HCT116 (cell line): ENCODE measurements at regions not wholly inside any gene's neighbourhood (a gene's known extent, or its start where the extent isn't known, plus 50 kb on each side); places are given as distances from the start of the nearest gene placed in this dataset.
A peak's percentile ranks its signal among the peaks of the same experiment; 100 is the strongest.

Experiments
- ATAC-seq: fragments of 200-7000 bp; cut with Tn5 transposase; 2 replicates; pipeline ENCODE4 v1.9.1; 2020; ENCODE audit warnings: mild to moderate bottlenecking, moderate library complexity
- BruUV-seq: library from RNA; stranded (reverse); fragments of 400-500 nt; replicated peaks from 2 replicates; lab custom pipeline; 2021; lab: Mats Ljungman, UMichigan
- CTCF ChIA-PET: fragments of 300-600 bp; sonication (Branson Sonifier 250); formaldehyde crosslinking; loops from one replicate; lab custom pipeline; 2021; ENCODE audit warnings: antibody characterized with exemption; lab: Charles Lee
- POLR2A ChIA-PET: fragments of 300-600, 350-600 bp; sonication (Branson Sonifier 250); formaldehyde crosslinking; loops from one replicate; lab custom pipeline; 2021; ENCODE audit warnings: antibody characterized with exemption; lab: Charles Lee
- RAD21 ChIA-PET, 2 experiments: fragments of 300-600 bp; sonication (Branson Sonifier 250); formaldehyde crosslinking; loops; one replicate each; lab custom pipeline; 2023; ENCODE audit warnings: low total read pairs in 2 of 2; ENCODE audit not compliant: uncharacterized antibody in 2 of 2, unreplicated experiment in 2 of 2, low non-redundant PET in 1 of 2; lab: Charles Lee
- DNase-seq: peaks from one replicate; pipeline ENCODE4 v3.0.0-alpha.2; 2010; ENCODE audit warnings: low read depth, low spot score
- H2AFZ ChIP-seq: fragments of 200-600 bp; shearing (Covaris generic), sonication (generic); 2 replicates; pipeline ENCODE4 v1.6.1; 2017; ENCODE audit warnings: low read depth, mixed run types, mixed read lengths, antibody characterized with exemption, low read length; ENCODE audit not compliant: poor library complexity, severe bottlenecking
- H3K27ac ChIP-seq: 2 replicates; pipeline ENCODE4 v1.5.1; 2012; ENCODE audit warnings: low read depth, low read length
- H3K27me3 ChIP-seq: fragments of 200-600 bp; sonication (generic); 2 replicates; pipeline ENCODE4 v1.6.1; 2016; ENCODE audit warnings: mixed run types, low read length, mixed read lengths; ENCODE audit not compliant: insufficient read depth
- H3K36me3 ChIP-seq, 2 experiments: fragments of 200-500 bp in 1 of 2; fragments of 200-600 bp in 1 of 2; sonication (Bioruptor generic) in 1 of 2; sonication (generic) in 1 of 2; 2 replicates each; pipeline versions ENCODE4 v1.5.1 to v1.6.1; 2014 to 2016; ENCODE audit warnings: low read length in 2 of 2, inconsistent platforms in 1 of 2, mixed read lengths in 1 of 2, mixed run types in 1 of 2; ENCODE audit not compliant: insufficient read depth in 2 of 2, control insufficient read depth in 1 of 2
- H3K4me1 ChIP-seq, 2 experiments: fragments of 200-600 bp in 1 of 2; sonication (generic) in 1 of 2; 2 replicates each; pipeline versions ENCODE4 v1.5.1 to v1.6.1; 2012 to 2017; ENCODE audit warnings: low read length in 2 of 2, inconsistent platforms in 1 of 2, mild to moderate bottlenecking in 1 of 2, mixed read lengths in 1 of 2, mixed run types in 1 of 2, moderate library complexity in 1 of 2; ENCODE audit not compliant: insufficient read depth in 2 of 2, control insufficient read depth in 1 of 2
- H3K4me2 ChIP-seq: fragments of 200-600 bp; sonication (generic); 2 replicates; pipeline ENCODE4 v1.6.1; 2017; ENCODE audit warnings: mixed run types, low read length, mixed read lengths
- H3K4me3 ChIP-seq, 2 experiments: fragments of 200-600 bp in 1 of 2; sonication (generic) in 1 of 2; replicated peaks in 1 of 2; 2 replicates each; pipeline ENCODE4 v1.5.1; 2011 to 2016; ENCODE audit warnings: low read length in 2 of 2, control low read depth in 1 of 2, low read depth in 1 of 2, mild to moderate bottlenecking in 1 of 2, mixed read lengths in 1 of 2, mixed run types in 1 of 2
- H3K79me2 ChIP-seq: fragments of 200-600 bp; sonication (generic); 2 replicates; pipeline ENCODE4 v1.6.1; 2017; ENCODE audit warnings: mild to moderate bottlenecking, mixed run types, low read length, moderate library complexity, mixed read lengths; ENCODE audit not compliant: insufficient read depth
- H3K9ac ChIP-seq: fragments of 200-600 bp; sonication (generic); 2 replicates; pipeline ENCODE4 v1.6.1; 2016; ENCODE audit warnings: low read length, mixed read lengths
- H3K9me2 ChIP-seq: fragments of 200-600 bp; sonication (generic), shearing (Covaris generic); 2 replicates; pipeline ENCODE4 v1.6.1; 2017; ENCODE audit warnings: mixed run types, mild to moderate bottlenecking, moderate library complexity; ENCODE audit not compliant: insufficient read depth
- H3K9me3 ChIP-seq, 2 experiments: fragments of 200-500 bp in 1 of 2; fragments of 200-600 bp in 1 of 2; sonication (Bioruptor generic) in 1 of 2; sonication (generic) in 1 of 2; 2 replicates each; pipeline ENCODE4 v1.6.1; 2014 to 2017; ENCODE audit warnings: low read length in 2 of 2, mixed read lengths in 2 of 2, inconsistent platforms in 1 of 2, low read depth in 1 of 2, mild to moderate bottlenecking in 1 of 2, mixed run types in 1 of 2, moderate library complexity in 1 of 2; ENCODE audit not compliant: control insufficient read depth in 1 of 2, insufficient read depth in 1 of 2
- H4K20me1 ChIP-seq: fragments of 200-600 bp; sonication (generic), shearing (Covaris generic); 2 replicates; pipeline ENCODE4 v1.6.1; 2017; ENCODE audit warnings: mixed run types, mild to moderate bottlenecking, moderate library complexity; ENCODE audit not compliant: insufficient read depth
- POLR2AphosphoS5 ChIP-seq: IDR thresholded peaks from 2 replicates; pipeline ENCODE4 v1.6.1; 2011; ENCODE audit warnings: mild to moderate bottlenecking, low read depth, low read length, moderate library complexity
- RAD21 ChIP-seq: IDR thresholded peaks from 2 replicates; pipeline ENCODE4 v1.6.1; 2012; ENCODE audit warnings: low read depth, mild to moderate bottlenecking
- TCF7L2 ChIP-seq: IDR thresholded peaks from 2 replicates; pipeline ENCODE4 v1.7.0; 2011; ENCODE audit warnings: borderline replicate concordance, inconsistent platforms; ENCODE audit not compliant: insufficient read depth, insufficient read length; ENCODE audit errors: extremely low read depth
- YY1 ChIP-seq: IDR thresholded peaks from 2 replicates; pipeline ENCODE4 v1.6.1; 2011; ENCODE audit warnings: low read length, low read depth, moderate library complexity, mild to moderate bottlenecking; ENCODE audit not compliant: insufficient replicate concordance; ENCODE audit errors: extremely low read depth
- intact Hi-C: fragments of 100-400 bp; cut with micrococcal nuclease; formaldehyde crosslinking; loops from 2 replicates; pipeline ENCODE4 v1.10.0; 2022
- TF ChIP-seq, protein P1 (sequence below): IDR thresholded peaks from 2 replicates; pipeline ENCODE4 v1.6.1; 2011; ENCODE audit warnings: mild to moderate bottlenecking, low read length, moderate library complexity; ENCODE audit not compliant: insufficient replicate concordance; ENCODE audit errors: extremely low read depth

GRCh38 chr16:85554889-85555718 lies 58.0 kb upstream of the GSE1 start:
- Histone ChIP-seq H3K9me2 (no peaks in the 10 kb centered on the region), H3K36me3 (no peaks in the 10 kb centered on the region), H3K9me3 (no peaks in the 10 kb centered on the region), H3K4me2 (peak overlapping the region; percentile 94), H2AFZ (no peak overlapping the region), H4K20me1 (no peaks in the 10 kb centered on the region; the same call in 1 of the 2 replicates), H3K4me1 (peaks cover 60 to 73% of the 10 kb centered on the region in 2 experiments), H3K27me3 (no peaks in the 10 kb centered on the region), H3K27ac (peak overlapping the region; percentile 64), H3K79me2 (0 out of 2 replicates have a peak, but pooled peaks cover 3% of the 10 kb centered on the region)
- DNase-seq (no peak), ATAC-seq (peak; percentile 13)
- CTCF ChIA-PET, result interaction anchor here (1.0 to 3.3 kb wide), 7 partner anchors 9 to 139 kb away, joined by 3 to 31 read pairs (median 5); no protein-coding TSS in a partner anchor
- RAD21 ChIA-PET, result interaction anchor here (0.8 to 1.3 kb wide), 4 partner anchors 41 to 63 kb away, joined by 3 to 13 read pairs (median 3); no protein-coding TSS in a partner anchor
- POLR2A ChIA-PET, result interaction anchor here (0.7 to 2.4 kb wide), 3 partner anchors 9 to 205 kb away, joined by 3 to 11 read pairs (median 3); partner anchors contain the start of gene GSE1
- intact Hi-C loops, result loop anchor here (2.0 to 10.0 kb wide), 2 partner anchors 56 to 130 kb away; no protein-coding TSS in a partner anchor
- no TSS peak for BruUV-seq
- peak; percentile 14 for TF ChIP-seq YY1
- TF ChIP-seq, protein P1, sequence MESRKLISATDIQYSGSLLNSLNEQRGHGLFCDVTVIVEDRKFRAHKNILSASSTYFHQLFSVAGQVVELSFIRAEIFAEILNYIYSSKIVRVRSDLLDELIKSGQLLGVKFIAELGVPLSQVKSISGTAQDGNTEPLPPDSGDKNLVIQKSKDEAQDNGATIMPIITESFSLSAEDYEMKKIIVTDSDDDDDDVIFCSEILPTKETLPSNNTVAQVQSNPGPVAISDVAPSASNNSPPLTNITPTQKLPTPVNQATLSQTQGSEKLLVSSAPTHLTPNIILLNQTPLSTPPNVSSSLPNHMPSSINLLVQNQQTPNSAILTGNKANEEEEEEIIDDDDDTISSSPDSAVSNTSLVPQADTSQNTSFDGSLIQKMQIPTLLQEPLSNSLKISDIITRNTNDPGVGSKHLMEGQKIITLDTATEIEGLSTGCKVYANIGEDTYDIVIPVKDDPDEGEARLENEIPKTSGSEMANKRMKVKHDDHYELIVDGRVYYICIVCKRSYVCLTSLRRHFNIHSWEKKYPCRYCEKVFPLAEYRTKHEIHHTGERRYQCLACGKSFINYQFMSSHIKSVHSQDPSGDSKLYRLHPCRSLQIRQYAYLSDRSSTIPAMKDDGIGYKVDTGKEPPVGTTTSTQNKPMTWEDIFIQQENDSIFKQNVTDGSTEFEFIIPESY, result no peak
- peak; percentile 45 for TF ChIP-seq POLR2AphosphoS5
- TF ChIP-seq RAD21, result no peak
- TF ChIP-seq TCF7L2, result peak; percentile 52
- TF ChIP-seq, all 23 proteins: peak for 3
- H3K4me3 ChIP-seq, result peak overlapping the region; percentile 75 to 83
- H3K9ac ChIP-seq, result peak overlapping the region; percentile 70
